Superior temporal gyrus (tissue), 1 donor: ENCODE measurements at regions not wholly inside any gene's neighbourhood (a gene's known extent, or its start where the extent isn't known, plus 50 kb on each side); places are given as distances from the start of the nearest gene placed in this dataset.
"Not testable (repeated sequence)": the region's sequence is repeated elsewhere in the genome, so short reads cannot be mapped to it uniquely, and the experiment has no call there.

Experiments used
- DNase-seq: peaks from one replicate; pipeline ENCODE4 v3.0.0-alpha.2; 2016; ENCODE audit errors: extremely low spot score

- no peak for DNase-seq
Measured at GRCh38 chr7:54355842-54356241, 186.3 kb upstream of the VSTM2A start.

DNA sequence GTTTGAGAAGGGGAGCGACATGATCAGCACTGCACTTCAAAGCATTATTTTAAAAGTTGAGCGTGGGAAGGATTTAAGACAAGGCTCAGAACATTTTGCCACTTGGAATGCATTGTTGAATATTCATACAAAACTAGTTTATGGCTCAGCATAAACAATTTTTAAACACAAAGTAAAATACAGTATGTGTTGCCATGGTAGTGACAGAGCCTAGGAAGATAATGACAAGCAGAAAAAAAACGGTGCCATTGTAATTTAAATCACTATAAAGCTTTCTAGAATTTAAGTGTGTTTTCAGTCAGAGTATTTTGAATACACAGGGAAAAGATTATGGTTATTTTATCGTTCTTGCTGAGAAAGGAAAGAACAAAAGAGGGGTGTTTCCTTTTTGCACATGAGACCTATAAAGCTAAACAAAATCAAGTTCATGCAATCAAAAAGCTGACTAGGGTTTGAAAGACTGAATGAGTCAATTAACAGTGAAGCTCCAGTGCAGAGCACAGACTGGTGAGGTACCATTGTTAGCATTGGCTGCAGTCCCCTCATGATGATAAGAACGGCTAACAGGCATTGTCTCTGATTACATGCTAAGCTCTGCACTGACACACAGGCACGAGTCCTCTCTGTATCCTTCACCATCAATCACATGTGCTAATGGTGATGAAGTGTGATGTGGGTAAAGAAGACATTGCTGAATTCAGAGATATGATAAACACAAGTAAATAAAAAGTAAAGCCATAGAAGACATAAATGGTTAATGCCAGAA lies 181.9 kb upstream of the VSTM2A start:
- DNase-seq = no peak

- DNase-seq = no peak
Measured at GRCh38 chr7:54390565-54390964, 151.6 kb upstream of the VSTM2A start.

DNA sequence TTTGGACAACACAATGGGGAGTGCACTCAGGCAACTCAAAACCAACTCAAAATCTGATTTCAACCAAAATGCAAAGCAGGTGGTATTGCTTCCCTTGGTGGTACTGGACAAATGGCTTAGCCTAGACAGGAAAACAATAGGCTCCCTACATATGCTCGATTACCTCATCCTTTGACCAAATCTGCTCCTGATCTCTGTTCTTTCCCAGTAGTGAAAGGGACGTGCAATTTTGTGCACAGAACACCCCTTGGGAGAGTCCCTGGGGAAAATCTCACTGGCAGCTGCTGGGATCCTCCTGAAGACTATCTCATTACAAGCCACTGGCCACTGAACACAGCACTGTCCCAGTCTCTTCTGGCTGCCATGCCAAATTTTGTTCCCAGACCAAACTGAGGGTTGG lies 149.2 kb upstream of the VSTM2A start:
- DNase-seq = no peak

GRCh38 chr7:54394834-54395233 lies 147.3 kb upstream of the VSTM2A start:
- DNase-seq = no peak

GRCh38 chr7:54397836-54398612 lies 144.2 kb upstream of the VSTM2A start:
- DNase-seq = no peak

DNA sequence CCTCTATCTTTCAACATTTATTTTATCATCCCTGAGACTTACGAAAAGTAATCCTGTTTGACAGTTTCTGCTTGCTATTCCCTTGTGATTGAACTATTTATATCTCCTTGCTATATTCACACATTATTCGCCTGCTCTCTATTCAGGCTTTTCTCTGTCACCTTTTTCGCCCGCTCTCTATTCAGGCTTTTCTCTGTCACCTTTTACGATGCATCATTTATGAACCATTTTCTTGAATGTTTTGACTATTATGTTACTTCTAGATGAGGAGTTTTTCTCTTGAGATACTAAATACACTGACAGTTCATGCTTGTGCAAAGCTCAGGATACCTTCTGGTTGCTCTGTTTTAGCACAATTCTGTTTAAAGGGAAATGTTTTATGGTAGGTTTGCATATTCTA lies 143.3 kb upstream of the VSTM2A start:
- no peak for DNase-seq

GRCh38 chr7:54409917-54410316 lies 132.3 kb upstream of the VSTM2A start:
- no peak for DNase-seq

GRCh38 chr7:54416678-54417077 lies 125.5 kb upstream of the VSTM2A start:
- no peak for DNase-seq

DNA sequence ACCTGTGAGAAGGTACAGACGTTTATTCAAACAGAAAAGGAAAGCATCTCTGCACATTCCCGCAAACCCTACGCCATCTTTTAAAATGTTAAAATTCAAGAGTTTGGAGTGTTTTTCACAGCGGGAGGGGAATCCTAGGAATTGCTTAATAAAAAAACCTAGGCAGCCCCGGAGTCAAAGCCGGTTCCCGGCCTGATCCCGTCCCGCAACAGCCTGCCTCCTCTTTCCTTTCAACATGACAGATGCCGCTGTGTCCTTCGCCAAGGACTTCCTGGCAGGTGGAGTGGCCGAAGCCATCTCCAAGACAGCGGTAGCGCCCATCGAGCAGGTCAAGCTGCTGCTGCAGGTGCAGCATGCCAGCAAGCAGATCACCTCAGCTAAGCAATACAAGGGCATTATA lies 123.0 kb upstream of the VSTM2A start:
- DNase-seq = no peak

GRCh38 chr7:54426406-54426805 lies 115.8 kb upstream of the VSTM2A start:
- no peak for DNase-seq

DNA sequence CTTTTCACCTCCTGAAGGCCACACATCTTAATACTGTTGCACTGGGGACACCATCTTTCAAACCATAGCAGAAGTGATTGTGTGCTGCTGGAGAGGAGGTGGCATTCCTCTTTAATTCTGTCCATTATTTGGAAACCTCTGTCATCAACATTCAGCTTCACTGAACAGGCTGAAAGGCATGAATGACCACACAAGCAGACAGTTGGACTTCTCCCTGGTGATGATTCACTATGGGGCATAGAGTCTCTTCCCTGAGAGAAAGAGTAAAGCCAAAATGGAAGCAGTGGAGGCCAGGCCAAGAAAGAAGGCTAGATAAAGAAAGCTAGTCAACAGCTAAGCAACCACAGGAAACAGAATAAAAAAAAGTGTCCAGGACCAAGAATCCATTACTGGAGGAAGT lies 113.1 kb upstream of the VSTM2A start:
- DNase-seq = no peak

GRCh38 chr7:54439391-54439790 lies 102.8 kb upstream of the VSTM2A start:
- no peak for DNase-seq

GRCh38 chr7:54444046-54444686 lies 98.0 kb upstream of the VSTM2A start:
- DNase-seq = not testable (repeated sequence)

DNA sequence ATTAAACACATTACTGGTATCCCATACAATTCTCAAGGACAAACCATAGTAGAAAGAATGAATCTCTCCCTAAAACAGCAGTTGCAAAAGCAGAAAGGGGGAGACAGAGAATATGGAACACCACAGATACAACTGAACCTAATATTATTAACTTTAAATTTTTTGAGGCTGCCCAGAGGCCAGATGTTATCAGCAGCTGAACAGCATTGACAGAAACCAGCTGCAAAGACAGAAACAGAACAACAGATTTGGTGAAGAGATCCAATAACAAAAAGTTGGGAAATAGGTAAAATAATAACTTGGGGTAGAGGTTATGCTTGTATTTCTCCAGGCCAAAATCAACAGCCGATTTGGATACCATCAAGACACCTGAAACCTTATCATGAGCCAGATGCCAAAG lies 89.0 kb upstream of the VSTM2A start:
- not testable (repeated sequence) for DNase-seq

GRCh38 chr7:54454700-54455099 lies 87.5 kb upstream of the VSTM2A start:
- DNase-seq = not testable (repeated sequence)

DNA sequence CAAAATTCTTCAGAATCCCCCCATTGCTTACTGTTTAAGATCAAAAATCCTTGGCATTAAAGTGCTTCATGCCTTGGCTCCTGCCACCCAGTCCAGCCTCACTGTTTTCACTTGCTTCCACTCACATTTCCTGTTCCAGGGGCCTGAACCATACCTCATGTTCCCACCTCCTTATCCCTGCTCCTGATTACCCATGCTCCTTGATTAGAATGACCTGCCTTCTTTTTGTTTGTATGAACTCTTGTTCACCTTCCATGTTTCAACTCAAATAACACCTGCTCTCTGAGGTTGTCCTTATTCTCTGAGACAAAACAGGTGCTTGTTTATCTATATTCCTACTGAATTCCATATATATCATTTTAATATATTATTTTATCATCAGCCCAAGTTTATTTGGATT lies 77.1 kb upstream of the VSTM2A start:
- no peak for DNase-seq

DNA sequence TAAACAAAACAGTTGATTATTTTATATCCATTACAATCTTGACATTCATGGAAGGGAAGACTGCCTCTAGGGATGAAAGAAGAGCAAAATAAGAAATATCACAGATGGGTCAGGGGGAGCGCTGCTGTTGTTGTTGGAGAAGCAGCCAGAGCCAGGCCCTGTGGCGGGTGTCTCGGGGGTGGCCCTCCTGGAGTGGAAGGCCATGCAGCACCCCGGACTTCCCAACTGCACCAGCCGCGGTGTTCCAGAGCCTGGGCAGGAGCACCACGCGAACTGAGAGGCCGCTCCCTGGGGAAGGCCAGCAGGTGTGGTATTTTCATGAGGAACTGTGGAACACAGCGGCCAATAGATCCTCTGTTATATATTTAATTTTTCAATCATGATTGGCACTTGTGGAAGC lies 72.4 kb upstream of the VSTM2A start:
- no peak for DNase-seq

GRCh38 chr7:54476609-54477008 lies 65.6 kb upstream of the VSTM2A start:
- no peak for DNase-seq

- no peak for DNase-seq
Measured at GRCh38 chr7:54477083-54477482, 65.1 kb upstream of the VSTM2A start.

GRCh38 chr7:54483523-54483922 lies 58.7 kb upstream of the VSTM2A start:
- no peak for DNase-seq

DNA sequence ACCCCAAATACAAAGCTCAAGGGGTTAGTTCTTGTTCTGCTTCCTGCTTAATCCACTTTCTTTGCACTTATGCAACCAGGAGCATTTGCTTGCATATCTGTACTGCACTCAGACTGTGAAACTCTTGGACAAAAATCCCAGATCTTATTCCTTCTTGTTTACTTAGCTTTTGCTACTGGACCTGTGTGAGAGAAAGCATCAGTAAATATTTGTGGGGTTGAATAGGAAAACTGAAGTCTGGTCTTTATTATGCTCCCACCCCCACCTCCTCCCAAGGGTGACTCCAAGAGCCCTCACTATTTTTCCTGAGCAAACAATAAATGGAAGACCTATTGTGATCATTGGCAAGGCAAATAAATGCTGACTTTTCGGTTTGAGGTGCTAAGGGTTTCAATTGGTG lies 57.1 kb upstream of the VSTM2A start:
- DNase-seq = no peak
